Vagina (tissue), 2 donors: ENCODE measurements at regions not wholly inside any gene's neighbourhood (a gene's known extent, or its start where the extent isn't known, plus 50 kb on each side); places are given as distances from the start of the nearest gene placed in this dataset.

ENCODE experiments used
- POLR2A ChIP-seq, 2 donors: fragments of 450-650 bp; IDR thresholded peaks; one replicate each; pipeline ENCODE4 v1.6.1; 2017; ENCODE audit warnings: antibody characterized with exemption in 2 of 2, mild to moderate bottlenecking in 2 of 2, moderate library complexity in 2 of 2
- POLR2AphosphoS5 ChIP-seq, 2 donors: sonication (generic); formaldehyde crosslinking; IDR thresholded peaks; one replicate each; pipeline ENCODE4 v1.9.0; 2017; ENCODE audit warnings: antibody characterized with exemption in 2 of 2, mild to moderate bottlenecking in 2 of 2, low read depth in 1 of 2; ENCODE audit not compliant: insufficient read depth in 1 of 2
- TF ChIP-seq, protein P1 (sequence below), 3 experiments: fragments of 450-650 bp in 2 of 3; fragments of 200-600 bp in 1 of 3; sonication (generic) in 1 of 3; IDR thresholded peaks; one replicate each; pipeline ENCODE4 v1.5.1; 2017 to 2019; ENCODE audit warnings: antibody characterized with exemption in 3 of 3, mild to moderate bottlenecking in 2 of 3, moderate library complexity in 2 of 3

DNA sequence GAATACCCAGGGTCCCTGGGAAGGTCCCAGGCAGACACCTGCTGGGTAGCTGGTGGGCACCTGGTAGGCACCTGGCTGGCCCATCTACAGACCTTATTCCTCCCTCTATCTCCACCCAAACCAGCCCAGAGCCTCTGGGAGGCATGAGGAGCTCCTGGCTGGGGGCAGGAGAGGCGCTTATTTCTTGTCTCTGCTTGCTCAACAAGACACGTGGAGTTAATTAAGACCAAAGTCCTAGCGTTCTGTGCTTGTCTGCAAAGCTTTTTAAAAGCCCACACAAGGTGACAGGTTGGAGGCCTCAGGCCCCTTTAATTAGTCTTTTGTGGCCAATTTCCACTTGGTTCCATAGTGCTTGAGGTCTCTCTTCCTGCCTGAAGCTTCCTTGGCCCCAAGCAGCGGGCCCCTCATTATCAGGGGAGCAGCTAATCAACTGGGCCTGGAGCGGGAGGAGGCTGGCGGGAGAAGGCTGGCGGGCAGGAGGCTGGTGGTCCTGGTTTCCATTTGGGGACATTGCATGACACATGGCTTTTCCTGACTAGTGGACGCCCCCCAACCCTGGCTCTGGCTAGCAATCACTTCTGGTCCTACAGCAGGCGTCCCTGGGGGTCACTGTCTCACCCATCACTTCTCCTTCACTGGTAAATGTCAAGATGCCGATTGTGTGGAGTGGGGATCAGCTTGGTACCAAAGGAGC is 65.4 kb upstream of the HDAC4 start:
- TF ChIP-seq, protein P1, sequence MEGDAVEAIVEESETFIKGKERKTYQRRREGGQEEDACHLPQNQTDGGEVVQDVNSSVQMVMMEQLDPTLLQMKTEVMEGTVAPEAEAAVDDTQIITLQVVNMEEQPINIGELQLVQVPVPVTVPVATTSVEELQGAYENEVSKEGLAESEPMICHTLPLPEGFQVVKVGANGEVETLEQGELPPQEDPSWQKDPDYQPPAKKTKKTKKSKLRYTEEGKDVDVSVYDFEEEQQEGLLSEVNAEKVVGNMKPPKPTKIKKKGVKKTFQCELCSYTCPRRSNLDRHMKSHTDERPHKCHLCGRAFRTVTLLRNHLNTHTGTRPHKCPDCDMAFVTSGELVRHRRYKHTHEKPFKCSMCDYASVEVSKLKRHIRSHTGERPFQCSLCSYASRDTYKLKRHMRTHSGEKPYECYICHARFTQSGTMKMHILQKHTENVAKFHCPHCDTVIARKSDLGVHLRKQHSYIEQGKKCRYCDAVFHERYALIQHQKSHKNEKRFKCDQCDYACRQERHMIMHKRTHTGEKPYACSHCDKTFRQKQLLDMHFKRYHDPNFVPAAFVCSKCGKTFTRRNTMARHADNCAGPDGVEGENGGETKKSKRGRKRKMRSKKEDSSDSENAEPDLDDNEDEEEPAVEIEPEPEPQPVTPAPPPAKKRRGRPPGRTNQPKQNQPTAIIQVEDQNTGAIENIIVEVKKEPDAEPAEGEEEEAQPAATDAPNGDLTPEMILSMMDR (IDR thresholded peaks at IDR 0.05): no peak
- no peak for TF ChIP-seq POLR2AphosphoS5 (IDR thresholded peaks at IDR 0.05; ENCODE audit: insufficient read depth in 1 of 2, low read depth in 1 of 2)
- TF ChIP-seq POLR2A (IDR thresholded peaks at IDR 0.05): no peak
